ENCODE measurements at regions not wholly inside any gene's neighbourhood (a gene's known extent, or its start where the extent isn't known, plus 50 kb on each side); places are given as distances from the start of the nearest gene placed in this dataset.

DNA sequence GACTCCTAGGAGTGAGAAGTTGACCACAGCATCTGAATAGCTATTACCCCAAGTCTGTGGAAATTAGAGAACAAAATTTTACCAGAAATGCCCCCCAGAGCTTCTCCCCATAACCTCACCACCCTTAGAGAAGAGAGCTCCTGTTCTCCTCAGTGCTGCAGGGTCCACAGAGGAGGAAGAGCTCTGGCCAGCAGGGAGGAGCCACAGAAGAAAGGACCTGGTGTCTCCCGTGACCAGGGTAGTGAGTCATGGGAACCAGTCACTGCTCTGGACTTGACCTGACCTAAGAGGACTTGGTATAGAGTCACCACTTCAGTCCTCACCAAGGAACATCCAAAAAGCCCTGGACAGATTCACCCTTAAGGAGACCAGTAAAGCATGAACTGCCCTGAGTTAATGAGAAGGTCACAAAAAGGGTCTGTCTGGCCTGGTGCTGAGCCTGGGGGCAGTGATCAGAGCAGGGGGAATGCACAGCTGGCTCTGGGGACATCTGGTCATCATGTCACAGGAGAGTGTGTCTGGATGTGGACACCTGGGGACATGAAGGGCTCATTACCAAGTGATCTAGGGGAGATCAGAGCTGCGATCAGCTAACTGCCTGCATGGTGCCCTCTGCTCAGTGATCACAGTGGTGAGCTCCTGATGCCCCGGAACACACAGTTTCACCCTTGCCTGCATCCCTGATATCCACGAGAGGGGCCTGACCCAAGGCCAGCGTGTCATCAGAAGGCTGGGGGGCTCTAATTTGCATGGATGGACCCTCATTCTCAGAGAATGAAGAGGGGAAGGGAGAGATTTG is 103.3 kb upstream of the TOP3B start:
- no peak overlapping the region for H3K4me3 ChIP-seq (ENCODE audit: low read depth, low read length)
- 62% methylated on average over 5 of the region's 5 CpGs for WGBS
- no peaks in the 10 kb centered on the region for H3K4me1 ChIP-seq (ENCODE audit: insufficient read depth)
- DNase-seq (ENCODE audit: extremely low spot score), result no peak
- H3K27ac ChIP-seq (ENCODE audit: low read depth), result no peak overlapping the region
- H3K36me3 ChIP-seq (ENCODE audit: insufficient read depth), result no peaks in the 10 kb centered on the region

GRCh38 chr22:22084089-22084711 is 101.6 kb upstream of the TOP3B start:
- DNase-seq (ENCODE audit: extremely low spot score), result no peak
- 24% methylated on average over 4 of the region's 4 CpGs for WGBS
- no peaks in the 10 kb centered on the region for H3K4me1 ChIP-seq (ENCODE audit: insufficient read depth)
- H3K36me3 ChIP-seq (ENCODE audit: insufficient read depth), result no peaks in the 10 kb centered on the region
- no peak overlapping the region for H3K27ac ChIP-seq (ENCODE audit: low read depth)
- H3K4me3 ChIP-seq (ENCODE audit: low read depth, low read length), result no peak overlapping the region

DNA sequence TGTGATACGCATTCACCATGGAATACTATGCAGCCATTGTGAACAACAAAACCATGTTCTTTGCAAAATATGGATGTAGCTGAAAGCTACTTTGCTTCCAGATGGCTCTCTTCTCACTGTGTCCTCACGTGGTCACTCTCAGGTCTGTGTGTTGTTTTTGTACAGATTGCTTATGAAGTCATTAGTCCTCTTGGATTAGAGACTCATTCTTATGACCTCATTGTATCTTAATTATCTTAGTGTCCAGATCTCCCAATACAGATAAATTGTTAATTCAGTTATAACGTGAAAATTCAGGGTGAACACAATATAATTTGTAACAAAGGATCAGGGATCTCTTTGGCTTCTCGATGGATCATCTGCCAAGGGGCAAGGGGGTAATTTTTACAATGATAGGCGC is 100.4 kb upstream of the TOP3B start:
- H3K4me1 ChIP-seq (ENCODE audit: insufficient read depth), result no peaks in the 10 kb centered on the region
- WGBS, result 59% methylated on average over 5 of the region's 5 CpGs
- H3K36me3 ChIP-seq (ENCODE audit: insufficient read depth), result no peaks in the 10 kb centered on the region
- DNase-seq (ENCODE audit: extremely low spot score), result no peak
- H3K27ac ChIP-seq (ENCODE audit: low read depth), result no peak overlapping the region
- no peak overlapping the region for H3K4me3 ChIP-seq (ENCODE audit: low read depth, low read length)

- Histone ChIP-seq H3K27ac (ENCODE audit: low read depth) (no peak overlapping the region), H3K36me3 (ENCODE audit: insufficient read depth) (no peaks in the 10 kb centered on the region), H3K4me1 (ENCODE audit: insufficient read depth) (no peaks in the 10 kb centered on the region), H3K4me3 (ENCODE audit: low read depth, low read length) (no peak overlapping the region)
- 77% methylated on average over 1 of the region's 1 CpG for WGBS
- no peak for DNase-seq (ENCODE audit: extremely low spot score)
These were observed 99.7 kb upstream of the TOP3B start for GRCh38 chr22:22082229-22082835.

DNA sequence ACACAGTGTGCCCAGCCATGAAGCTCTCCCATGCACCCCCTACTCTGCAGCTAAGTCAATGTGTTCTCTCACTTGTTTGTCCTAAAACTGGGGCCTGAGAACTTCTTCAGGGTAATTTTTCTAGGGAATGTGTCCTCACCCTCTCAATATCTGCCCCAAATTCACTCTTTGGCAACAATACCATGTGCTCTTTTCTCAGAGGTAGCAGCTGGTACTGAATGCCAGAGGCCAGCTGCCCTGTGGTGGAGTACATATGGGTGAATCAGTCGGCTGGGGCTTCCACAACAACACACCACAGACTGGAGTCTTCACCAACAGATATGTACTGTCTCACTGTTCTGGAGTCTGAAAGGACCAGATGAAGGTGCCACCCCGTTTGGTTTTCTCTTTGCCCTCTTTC is 97.7 kb upstream of the TOP3B start:
- Histone ChIP-seq H3K36me3 (ENCODE audit: insufficient read depth) (no peaks in the 10 kb centered on the region), H3K4me3 (ENCODE audit: low read depth, low read length) (no peak overlapping the region), H3K27ac (ENCODE audit: low read depth) (no peak overlapping the region), H3K4me1 (ENCODE audit: insufficient read depth) (no peaks in the 10 kb centered on the region)
- WGBS, result 39% methylated on average over 2 of the region's 2 CpGs
- no peak for DNase-seq (ENCODE audit: extremely low spot score)

DNA sequence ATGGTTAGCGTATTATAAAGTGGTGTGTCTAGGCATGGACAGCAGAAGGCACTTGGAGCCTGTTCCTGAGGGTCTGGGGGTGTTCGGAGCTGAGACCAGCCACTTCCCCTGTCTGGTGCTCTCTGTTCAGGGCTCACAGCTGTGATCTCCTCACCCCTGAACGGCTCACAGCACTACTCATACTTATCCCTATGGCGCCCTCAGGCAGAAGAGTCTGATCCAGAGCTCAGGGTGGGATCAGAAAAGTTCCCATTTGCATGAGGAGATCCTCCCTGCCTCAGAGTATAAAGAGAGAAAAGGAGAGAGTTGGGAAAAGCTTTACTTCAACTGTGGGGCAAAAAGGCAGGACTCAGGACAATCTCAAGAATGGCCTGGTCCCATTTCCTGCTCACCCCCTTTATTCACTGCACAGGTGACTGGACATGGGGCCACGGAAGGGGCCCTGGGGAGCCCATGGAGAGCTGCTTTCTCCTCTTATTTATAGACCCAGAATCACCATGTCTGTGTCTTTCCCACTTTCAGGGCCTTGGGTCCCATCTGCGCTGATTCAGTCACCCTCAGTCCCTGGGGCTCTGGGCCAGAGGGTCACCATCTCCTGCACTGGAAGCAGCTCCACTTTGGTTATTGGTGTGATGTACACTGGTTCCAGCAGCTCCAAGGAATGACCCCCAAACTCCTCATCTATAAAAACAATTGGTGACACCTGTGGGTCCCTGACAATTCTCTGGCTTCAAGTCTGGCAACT is 97.0 kb upstream of the TOP3B start:
- DNase-seq (ENCODE audit: extremely low spot score), result no peak
- Histone ChIP-seq H3K27ac (ENCODE audit: low read depth) (no peak overlapping the region), H3K4me3 (ENCODE audit: low read depth, low read length) (no peak overlapping the region), H3K4me1 (ENCODE audit: insufficient read depth) (no peaks in the 10 kb centered on the region), H3K36me3 (ENCODE audit: insufficient read depth) (no peaks in the 10 kb centered on the region)
- whole genome bisulfite sequencing, result 71% methylated on average over 6 of the region's 6 CpGs

DNA sequence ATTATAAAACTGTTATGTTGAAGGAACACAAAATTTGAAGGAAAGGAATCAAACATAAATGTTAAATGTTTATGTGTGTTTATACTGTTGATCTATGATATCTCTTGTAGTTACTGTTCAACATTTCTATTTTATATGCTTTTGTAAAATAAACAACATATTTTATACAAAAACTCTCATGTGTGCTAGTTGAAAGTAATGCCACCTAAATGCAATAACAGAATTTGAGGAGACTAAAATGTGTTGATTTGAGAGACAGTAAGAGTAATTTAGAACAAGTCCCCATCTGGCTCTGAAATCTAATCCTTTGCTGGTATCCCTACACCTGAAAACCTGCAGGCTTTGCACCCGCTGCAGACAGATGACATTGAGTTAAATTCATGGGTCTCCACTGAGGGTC is 95.7 kb upstream of the TOP3B start:
- H3K36me3 ChIP-seq (ENCODE audit: insufficient read depth), result no peaks in the 10 kb centered on the region
- DNase-seq (ENCODE audit: extremely low spot score), result no peak
- 45% methylated on average over 1 of the region's 1 CpG for WGBS
- no peak overlapping the region for H3K27ac ChIP-seq (ENCODE audit: low read depth)
- no peak overlapping the region for H3K4me3 ChIP-seq (ENCODE audit: low read depth, low read length)
- no peaks in the 10 kb centered on the region for H3K4me1 ChIP-seq (ENCODE audit: insufficient read depth)

DNA sequence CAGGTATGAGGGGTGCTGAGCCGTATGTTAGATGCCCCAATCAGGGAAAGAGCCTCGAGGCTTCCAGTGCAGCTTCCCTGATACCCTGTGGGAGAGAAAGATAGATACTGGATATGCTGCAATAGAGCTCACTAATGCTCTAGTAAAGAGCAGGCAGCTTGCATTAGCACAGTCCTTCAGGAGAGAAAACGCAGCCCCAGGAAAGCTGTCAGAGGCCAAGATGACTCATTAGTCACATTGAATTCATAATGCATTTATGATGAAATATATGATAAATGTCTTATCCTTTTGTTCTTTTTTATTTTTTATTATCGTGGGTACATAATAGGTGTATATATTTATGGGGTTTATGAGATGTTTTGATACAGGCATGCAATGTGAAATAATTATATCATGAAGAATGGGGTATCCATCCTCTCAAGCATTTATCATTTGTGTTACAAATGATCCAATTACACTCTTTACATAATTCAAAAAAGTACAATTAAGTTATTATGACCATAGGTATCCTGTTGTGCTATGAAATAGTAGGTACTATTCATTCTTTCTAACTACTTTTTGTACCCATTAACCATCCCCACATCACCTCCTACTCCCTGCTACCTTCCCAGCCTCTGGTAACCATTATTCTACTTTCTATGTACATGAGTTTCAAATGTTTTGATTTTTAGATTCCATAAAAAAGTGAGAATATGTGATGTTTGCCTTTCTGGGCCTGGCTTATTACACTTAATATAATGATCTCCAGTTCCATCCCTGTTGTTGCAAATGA is 94.5 kb upstream of the TOP3B start:
- Histone ChIP-seq H3K36me3 (ENCODE audit: insufficient read depth) (no peaks in the 10 kb centered on the region), H3K4me1 (ENCODE audit: insufficient read depth) (no peaks in the 10 kb centered on the region), H3K4me3 (ENCODE audit: low read depth, low read length) (no peak overlapping the region), H3K27ac (ENCODE audit: low read depth) (no peak overlapping the region)
- no peak for DNase-seq (ENCODE audit: extremely low spot score)
- 49% methylated on average over 4 of the region's 4 CpGs for WGBS

GRCh38 chr22:22076361-22076760 is 93.8 kb upstream of the TOP3B start:
- no peak for DNase-seq (ENCODE audit: extremely low spot score)
- Histone ChIP-seq H3K4me3 (ENCODE audit: low read depth, low read length) (no peak overlapping the region), H3K4me1 (ENCODE audit: insufficient read depth) (no peaks in the 10 kb centered on the region), H3K27ac (ENCODE audit: low read depth) (no peak overlapping the region), H3K36me3 (ENCODE audit: insufficient read depth) (no peaks in the 10 kb centered on the region)

GRCh38 chr22:22075382-22076163 is 93.0 kb upstream of the TOP3B start:
- Histone ChIP-seq H3K4me1 (ENCODE audit: insufficient read depth) (no peaks in the 10 kb centered on the region), H3K4me3 (ENCODE audit: low read depth, low read length) (no peak overlapping the region), H3K27ac (ENCODE audit: low read depth) (no peak overlapping the region), H3K36me3 (ENCODE audit: insufficient read depth) (no peaks in the 10 kb centered on the region)
- DNase-seq (ENCODE audit: extremely low spot score), result no peak
- WGBS, result 78% methylated on average over 12 of the region's 12 CpGs

GRCh38 chr22:22074634-22075381 is 92.2 kb upstream of the TOP3B start:
- DNase-seq (ENCODE audit: extremely low spot score), result no peak
- Histone ChIP-seq H3K27ac (ENCODE audit: low read depth) (no peak overlapping the region), H3K36me3 (ENCODE audit: insufficient read depth) (no peaks in the 10 kb centered on the region), H3K4me1 (ENCODE audit: insufficient read depth) (no peaks in the 10 kb centered on the region), H3K4me3 (ENCODE audit: low read depth, low read length) (no peak overlapping the region)
- 0% methylated on average over 1 of the region's 1 CpG for WGBS
